A673 (cell line): ENCODE measurements at regions not wholly inside any gene's neighbourhood (a gene's known extent, or its start where the extent isn't known, plus 50 kb on each side); places are given as distances from the start of the nearest gene placed in this dataset.

Source experiments
- BruUV-seq: library from RNA; stranded (reverse); fragments of 400-500 nt; replicated peaks from 2 replicates; lab custom pipeline; 2021; lab: Mats Ljungman, UMichigan
- CTCF ChIA-PET: fragments of 300-600 bp; sonication (Branson Sonifier 250); formaldehyde crosslinking; loops from one replicate; lab custom pipeline; 2022; ENCODE audit warnings: antibody characterized with exemption; lab: Charles Lee
- POLR2A ChIA-PET: fragments of 300-600 bp; sonication (Branson Sonifier 250); formaldehyde crosslinking; loops from one replicate; lab custom pipeline; 2022; ENCODE audit warnings: antibody characterized with exemption; ENCODE audit not compliant: low non-redundant PET; lab: Charles Lee
- DNase-seq: peaks from one replicate; pipeline ENCODE4 v3.0.0-alpha.2; 2015; ENCODE audit warnings: low spot score
- H3K27ac ChIP-seq: fragments of 200-600 bp; sonication (generic); 2 replicates; pipeline ENCODE4 v1.5.1; 2016; ENCODE audit warnings: mixed run types, low read depth, mild to moderate bottlenecking, mixed read lengths, antibody characterized with exemption, low read length; ENCODE audit not compliant: poor library complexity, severe bottlenecking
- H3K27me3 ChIP-seq: fragments of 200-600 bp; sonication (generic); replicated peaks from 2 replicates; pipeline ENCODE4 v1.6.1; 2017; ENCODE audit warnings: mixed run types, low read depth, mild to moderate bottlenecking, mixed read lengths, antibody characterized with exemption, low read length; ENCODE audit not compliant: insufficient read depth, poor library complexity
- H3K36me3 ChIP-seq: fragments of 200-600 bp; sonication (generic); 2 replicates; pipeline ENCODE4 v1.6.1; 2016; ENCODE audit warnings: mixed run types, mild to moderate bottlenecking, mixed read lengths, antibody characterized with exemption, low read length; ENCODE audit not compliant: insufficient read depth, poor library complexity, severe bottlenecking
- H3K4me1 ChIP-seq: fragments of 200-600 bp; sonication (generic); 2 replicates; pipeline ENCODE4 v1.6.1; 2017; ENCODE audit warnings: mixed run types, mild to moderate bottlenecking, mixed read lengths, antibody characterized with exemption, low read length; ENCODE audit not compliant: insufficient read depth, poor library complexity, severe bottlenecking
- H3K4me3 ChIP-seq: fragments of 200-600 bp; sonication (generic); 2 replicates; pipeline ENCODE4 v1.5.1; 2016; ENCODE audit warnings: low read depth, mixed run types, mild to moderate bottlenecking, mixed read lengths, low read length; ENCODE audit not compliant: poor library complexity, severe bottlenecking
- H3K9me3 ChIP-seq: fragments of 200-600 bp; sonication (generic); 2 replicates; pipeline ENCODE4 v1.6.1; 2016; ENCODE audit warnings: mixed run types, low read depth, mild to moderate bottlenecking, mixed read lengths, antibody characterized with exemption, low read length; ENCODE audit not compliant: poor library complexity, severe bottlenecking
- EZH2 ChIP-seq: fragments of 200-600 bp; sonication (generic); IDR thresholded peaks from 2 replicates; pipeline ENCODE4 v1.6.1; 2017; ENCODE audit warnings: borderline replicate concordance, low read depth, mild to moderate bottlenecking, mixed read lengths, antibody characterized with exemption, low read length; ENCODE audit not compliant: poor library complexity, severe bottlenecking
- intact Hi-C: fragments of 100-400 bp; cut with micrococcal nuclease; formaldehyde crosslinking; loops from one replicate; pipeline ENCODE4 v1.10.0; 2022; ENCODE audit not compliant: unreplicated experiment
- TF ChIP-seq, protein P1 (sequence below): fragments of 300-800, 200-600 bp; sonication (generic); conservative IDR thresholded peaks from 2 replicates; pipeline ENCODE4 v1.5.1; 2017; ENCODE audit warnings: low read depth, mild to moderate bottlenecking, antibody characterized with exemption, low read length, moderate library complexity, mixed read lengths

DNA sequence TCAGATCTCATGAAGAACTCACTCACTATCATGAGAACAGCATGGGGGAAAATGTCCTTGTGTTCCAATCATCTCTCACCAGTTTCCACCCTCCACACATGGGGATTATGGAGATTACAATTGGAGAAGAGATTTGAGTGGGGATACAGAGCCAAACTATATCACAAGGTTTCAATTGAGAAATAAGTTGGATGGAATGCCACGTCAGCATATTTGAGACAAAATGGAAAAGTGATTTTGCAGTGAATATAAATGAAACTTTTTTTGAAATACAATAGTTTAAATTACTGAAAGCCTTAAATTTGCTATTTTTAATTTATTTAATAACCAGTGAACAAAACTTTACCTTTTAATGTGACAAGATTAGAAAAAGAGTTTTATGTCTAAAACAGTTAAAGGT, 494.1 kb downstream of the PRR32 start:
- TF ChIP-seq EZH2: no peak
- TF ChIP-seq, protein P1, sequence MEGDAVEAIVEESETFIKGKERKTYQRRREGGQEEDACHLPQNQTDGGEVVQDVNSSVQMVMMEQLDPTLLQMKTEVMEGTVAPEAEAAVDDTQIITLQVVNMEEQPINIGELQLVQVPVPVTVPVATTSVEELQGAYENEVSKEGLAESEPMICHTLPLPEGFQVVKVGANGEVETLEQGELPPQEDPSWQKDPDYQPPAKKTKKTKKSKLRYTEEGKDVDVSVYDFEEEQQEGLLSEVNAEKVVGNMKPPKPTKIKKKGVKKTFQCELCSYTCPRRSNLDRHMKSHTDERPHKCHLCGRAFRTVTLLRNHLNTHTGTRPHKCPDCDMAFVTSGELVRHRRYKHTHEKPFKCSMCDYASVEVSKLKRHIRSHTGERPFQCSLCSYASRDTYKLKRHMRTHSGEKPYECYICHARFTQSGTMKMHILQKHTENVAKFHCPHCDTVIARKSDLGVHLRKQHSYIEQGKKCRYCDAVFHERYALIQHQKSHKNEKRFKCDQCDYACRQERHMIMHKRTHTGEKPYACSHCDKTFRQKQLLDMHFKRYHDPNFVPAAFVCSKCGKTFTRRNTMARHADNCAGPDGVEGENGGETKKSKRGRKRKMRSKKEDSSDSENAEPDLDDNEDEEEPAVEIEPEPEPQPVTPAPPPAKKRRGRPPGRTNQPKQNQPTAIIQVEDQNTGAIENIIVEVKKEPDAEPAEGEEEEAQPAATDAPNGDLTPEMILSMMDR: no peak
- Histone ChIP-seq H3K4me3 (no peak overlapping the region), H3K9me3 (no peaks in the 10 kb centered on the region), H3K27ac (no peak overlapping the region), H3K36me3 (no peaks in the 10 kb centered on the region), H3K4me1 (no peaks in the 10 kb centered on the region), H3K27me3 (no peaks in the 10 kb centered on the region)
- no peak for DNase-seq
- intact Hi-C loops: no loop called here
- ChIA-PET POLR2A (no interaction called here), CTCF (no interaction called here)
- BruUV-seq: no TSS peak

DNA sequence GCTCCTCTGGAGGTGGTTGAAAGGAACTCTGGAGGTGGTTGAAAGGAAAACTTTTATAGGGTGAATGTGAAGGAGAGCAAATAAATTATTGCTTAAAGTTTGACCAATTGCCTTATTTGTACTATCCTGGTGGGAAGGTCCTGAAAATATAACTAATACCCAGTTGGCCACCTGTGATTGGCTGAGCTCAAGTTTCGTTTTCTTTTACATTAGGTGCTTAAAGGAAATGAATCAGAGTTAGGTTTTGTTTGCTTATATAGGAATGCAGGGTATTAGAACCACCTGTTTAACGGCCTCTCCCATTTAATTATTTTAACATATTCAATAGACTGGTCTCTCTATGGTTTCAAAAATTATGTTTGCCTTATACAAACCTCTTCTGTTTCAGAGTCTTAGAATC, 497.6 kb downstream of the PRR32 start:
- H3K4me3 ChIP-seq: no peak overlapping the region
- H3K27me3 ChIP-seq: no peaks in the 10 kb centered on the region
- ChIA-PET POLR2A (interaction anchor here (0.5 kb wide), 1 partner anchor 20 kb away, joined by 5 read pairs; no protein-coding TSS in a partner anchor), CTCF (no interaction called here)
- intact Hi-C loops: no loop called here
- no peak overlapping the region for H3K27ac ChIP-seq
- TF ChIP-seq EZH2: no peak
- TF ChIP-seq, protein P1: no peak
- H3K4me1 ChIP-seq: no peaks in the 10 kb centered on the region
- no peaks in the 10 kb centered on the region for H3K9me3 ChIP-seq
- H3K36me3 ChIP-seq: no peaks in the 10 kb centered on the region
- no peak for DNase-seq
- no TSS peak for BruUV-seq

DNA sequence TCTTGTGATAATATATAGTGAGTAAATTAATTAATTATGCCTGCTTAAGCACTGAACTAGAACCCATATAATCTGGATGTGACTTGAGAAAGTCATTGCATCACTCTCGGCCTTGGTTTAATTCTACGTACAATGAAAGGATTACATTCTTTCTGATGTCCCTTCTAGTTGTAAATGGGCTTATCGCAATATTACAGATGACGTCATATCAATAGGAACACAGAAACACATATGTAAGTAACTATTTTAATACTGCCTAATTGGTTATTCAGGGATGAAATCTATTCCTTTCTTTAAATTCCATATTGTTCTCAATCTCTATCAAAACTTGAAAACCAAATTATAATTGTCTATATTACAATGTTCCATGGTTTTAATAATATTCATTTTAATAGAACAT, 504.6 kb downstream of the PRR32 start:
- POLR2A ChIA-PET: no interaction called here
- CTCF ChIA-PET: no interaction called here
- H3K36me3 ChIP-seq: no peaks in the 10 kb centered on the region
- H3K4me3 ChIP-seq: no peak overlapping the region
- H3K9me3 ChIP-seq: no peaks in the 10 kb centered on the region
- TF ChIP-seq EZH2: no peak
- TF ChIP-seq, protein P1: no peak
- no peaks in the 10 kb centered on the region for H3K4me1 ChIP-seq
- H3K27me3 ChIP-seq: no peaks in the 10 kb centered on the region
- H3K27ac ChIP-seq: no peak overlapping the region
- no TSS peak for BruUV-seq
- no peak for DNase-seq
- intact Hi-C loops: no loop called here
